DOHH2 (cell line): ENCODE measurements at regions not wholly inside any gene's neighbourhood (a gene's known extent, or its start where the extent isn't known, plus 50 kb on each side); places are given as distances from the start of the nearest gene placed in this dataset.

Experiments
- H3F3A ChIP-seq: fragments of 200-600 bp; sonication (generic), shearing (Covaris generic); 2 replicates; pipeline ENCODE4 v1.6.0; 2016; ENCODE audit warnings: antibody characterized with exemption, mild to moderate bottlenecking; ENCODE audit not compliant: control insufficient read depth, insufficient read depth
- H3K27ac ChIP-seq: fragments of 200-600 bp; sonication (generic); 2 replicates; pipeline ENCODE4 v1.5.1; 2014; ENCODE audit warnings: low read depth, mild to moderate bottlenecking, low read length, moderate library complexity
- H3K27me3 ChIP-seq: fragments of 200-600 bp; sonication (generic); 2 replicates; pipeline ENCODE4 v1.6.1; 2014; ENCODE audit warnings: mild to moderate bottlenecking, low read length, mixed read lengths; ENCODE audit not compliant: control insufficient read depth
- H3K36me3 ChIP-seq: fragments of 200-600 bp; sonication (generic); 2 replicates; pipeline ENCODE4 v1.6.1; 2014; ENCODE audit warnings: mild to moderate bottlenecking, low read length, moderate library complexity, mixed read lengths; ENCODE audit not compliant: control insufficient read depth
- H3K4me1 ChIP-seq: fragments of 200-600 bp; sonication (generic); 2 replicates; pipeline ENCODE4 v1.6.1; 2014; ENCODE audit warnings: mild to moderate bottlenecking, low read length, mixed read lengths; ENCODE audit not compliant: control insufficient read depth
- H3K4me2 ChIP-seq: fragments of 200-600 bp; sonication (generic); 2 replicates; pipeline ENCODE4 v1.6.0; 2014; ENCODE audit warnings: mild to moderate bottlenecking, low read length, moderate library complexity
- H3K4me3 ChIP-seq: fragments of 200-600 bp; sonication (generic); 2 replicates; pipeline ENCODE4 v1.5.1; 2014; ENCODE audit warnings: mild to moderate bottlenecking, low read length, mixed read lengths
- H3K79me2 ChIP-seq: fragments of 200-600 bp; sonication (generic); 2 replicates; pipeline ENCODE4 v1.6.1; 2014; ENCODE audit warnings: mild to moderate bottlenecking, low read length, mixed read lengths; ENCODE audit not compliant: control insufficient read depth
- H3K9me2 ChIP-seq: fragments of 200-600 bp; sonication (generic); replicated peaks from 2 replicates; pipeline ENCODE4 v1.6.1; 2014; ENCODE audit warnings: mild to moderate bottlenecking, low read length, mixed read lengths; ENCODE audit not compliant: control insufficient read depth
- H3K9me3 ChIP-seq: fragments of 200-600 bp; sonication (generic); 2 replicates; pipeline ENCODE4 v1.6.1; 2014; ENCODE audit warnings: antibody characterized with exemption, low read length, mixed read lengths; ENCODE audit not compliant: control insufficient read depth, insufficient read depth
- H4K20me1 ChIP-seq: fragments of 200-600 bp; sonication (generic); 2 replicates; pipeline ENCODE4 v1.6.0; 2014; ENCODE audit warnings: low read depth, mild to moderate bottlenecking, antibody characterized with exemption, low read length, moderate library complexity; ENCODE audit not compliant: control insufficient read depth, insufficient read depth
- CTCF ChIP-seq: fragments of 200-600 bp; sonication (generic); IDR thresholded peaks from one replicate; pipeline ENCODE4 v1.5.1; 2014; ENCODE audit warnings: antibody characterized with exemption, mild to moderate bottlenecking, low read depth, low read length; ENCODE audit not compliant: poor library complexity, severe bottlenecking
- EZH2phosphoT487 ChIP-seq: fragments of 200-600 bp; sonication (generic); IDR thresholded peaks from 2 replicates; pipeline ENCODE4 v1.6.1; 2017; ENCODE audit warnings: borderline replicate concordance, mild to moderate bottlenecking, antibody characterized with exemption, low read length, moderate library complexity, mixed read lengths

- no peak overlapping the region for H3K27ac ChIP-seq
- H3K4me1 ChIP-seq = no peaks in the 10 kb centered on the region
- no peaks in the 10 kb centered on the region for H3K9me3 ChIP-seq
- H3K36me3 ChIP-seq = no peaks in the 10 kb centered on the region
- H3F3A ChIP-seq = no peaks in the 10 kb centered on the region
- H4K20me1 ChIP-seq = no peaks in the 10 kb centered on the region
- H3K27me3 ChIP-seq = no peaks in the 10 kb centered on the region
- H3K4me2 ChIP-seq = no peak overlapping the region
- no peaks in the 10 kb centered on the region for H3K9me2 ChIP-seq
- TF ChIP-seq EZH2phosphoT487 (no peak), CTCF (no peak)
- H3K4me3 ChIP-seq = no peak overlapping the region
- no peaks in the 10 kb centered on the region for H3K79me2 ChIP-seq
Measured at GRCh38 chr10:85318809-85319807, 990.7 kb downstream of the CCSER2 start.

GRCh38 chr10:85319826-85320225, 991.4 kb downstream of the CCSER2 start:
- Histone ChIP-seq H3K27ac (no peak overlapping the region), H3K4me3 (no peak overlapping the region), H4K20me1 (no peaks in the 10 kb centered on the region), H3F3A (no peaks in the 10 kb centered on the region), H3K27me3 (no peaks in the 10 kb centered on the region), H3K4me2 (no peak overlapping the region), H3K4me1 (no peaks in the 10 kb centered on the region), H3K9me2 (no peaks in the 10 kb centered on the region), H3K79me2 (no peaks in the 10 kb centered on the region), H3K9me3 (no peaks in the 10 kb centered on the region), H3K36me3 (no peaks in the 10 kb centered on the region)
- no peak for TF ChIP-seq EZH2phosphoT487
- TF ChIP-seq CTCF = no peak

- Histone ChIP-seq H3K27ac (no peak overlapping the region), H3K36me3 (no peaks in the 10 kb centered on the region), H3K4me2 (no peak overlapping the region), H3K4me1 (no peaks in the 10 kb centered on the region), H3F3A (no peaks in the 10 kb centered on the region), H3K4me3 (no peak overlapping the region), H3K9me3 (no peaks in the 10 kb centered on the region), H3K27me3 (no peaks in the 10 kb centered on the region), H3K9me2 (no peaks in the 10 kb centered on the region), H4K20me1 (no peaks in the 10 kb centered on the region), H3K79me2 (no peaks in the 10 kb centered on the region)
- TF ChIP-seq EZH2phosphoT487 = no peak
Measured at GRCh38 chr10:85333594-85333993, 1005.2 kb downstream of the CCSER2 start.

GRCh38 chr10:85362401-85362800, 1004.2 kb downstream of the GRID1 start:
- Histone ChIP-seq H3K79me2 (no peaks in the 10 kb centered on the region), H3K4me3 (no peak overlapping the region), H3K4me1 (no peaks in the 10 kb centered on the region), H3K9me2 (no peaks in the 10 kb centered on the region), H3K36me3 (no peaks in the 10 kb centered on the region), H3K27me3 (no peaks in the 10 kb centered on the region), H3K27ac (no peak overlapping the region), H4K20me1 (no peaks in the 10 kb centered on the region), H3F3A (no peaks in the 10 kb centered on the region), H3K4me2 (no peak overlapping the region), H3K9me3 (no peaks in the 10 kb centered on the region)
- no peak for TF ChIP-seq CTCF
- TF ChIP-seq EZH2phosphoT487 = no peak
